Erythroblast (primary cell): ENCODE measurements at regions not wholly inside any gene's neighbourhood (a gene's known extent, or its start where the extent isn't known, plus 50 kb on each side); places are given as distances from the start of the nearest gene placed in this dataset.

ENCODE experiments used
- GATA1 ChIP-seq: IDR thresholded peaks from 2 replicates; pipeline ENCODE4 v1.6.1; 2011; ENCODE audit warnings: low read depth, mild to moderate bottlenecking, control low read depth, low read length, moderate library complexity
- POLR2A ChIP-seq: IDR thresholded peaks from 2 replicates; pipeline ENCODE4 v1.6.1; 2011; ENCODE audit warnings: mild to moderate bottlenecking, low read length

- TF ChIP-seq POLR2A (no peak), GATA1 (no peak)
Measured at GRCh38 chr20:60144404-60144803, 186.2 kb downstream of the CDH26 start.
